SHP77 (cell line): ENCODE measurements at regions not wholly inside any gene's neighbourhood (a gene's known extent, or its start where the extent isn't known, plus 50 kb on each side); places are given as distances from the start of the nearest gene placed in this dataset.

Experiments
- DNase-seq, 2 experiments: peaks; one replicate each; lab custom pipeline; 2025; lab: John Stamatoyannopoulos, UW

GRCh38 chr11:45473341-45473895 is 187.3 kb upstream of the SYT13 start:
- peak; percentile 42 to 50 for DNase-seq

GRCh38 chr11:45472716-45473317 is 186.7 kb upstream of the SYT13 start:
- DNase-seq: no peak

GRCh38 chr11:45471266-45471665 is 185.1 kb upstream of the SYT13 start:
- DNase-seq: no peak

- DNase-seq: no peak
Measured at GRCh38 chr11:45470794-45471167, 184.6 kb upstream of the SYT13 start.

- DNase-seq: no peak
Measured at GRCh38 chr11:45470151-45470793, 184.1 kb upstream of the SYT13 start.

- DNase-seq: no peak
Measured at GRCh38 chr11:45468267-45468856, 182.2 kb upstream of the SYT13 start.

GRCh38 chr11:45463541-45463940 is 177.4 kb upstream of the SYT13 start:
- DNase-seq: no peak

GRCh38 chr11:45461514-45461913 is 175.4 kb upstream of the SYT13 start:
- DNase-seq: no peak

GRCh38 chr11:45459491-45459890 is 173.3 kb upstream of the SYT13 start:
- no peak for DNase-seq

GRCh38 chr11:45458269-45458668 is 172.1 kb upstream of the SYT13 start:
- DNase-seq: no peak

- DNase-seq: no peak
Measured at GRCh38 chr11:45457649-45458048, 171.5 kb upstream of the SYT13 start.

GRCh38 chr11:45456686-45457085 is 170.5 kb upstream of the SYT13 start:
- DNase-seq: no peak

GRCh38 chr11:45455536-45455935 is 169.4 kb upstream of the SYT13 start:
- no peak for DNase-seq

GRCh38 chr11:45454917-45455401 is 168.8 kb upstream of the SYT13 start:
- DNase-seq: no peak

GRCh38 chr11:45453721-45454120 is 167.6 kb upstream of the SYT13 start:
- no peak for DNase-seq

GRCh38 chr11:45451766-45452440 is 165.8 kb upstream of the SYT13 start:
- no peak for DNase-seq

- no peak for DNase-seq
Measured at GRCh38 chr11:45450189-45450588, 164.0 kb upstream of the SYT13 start.

GRCh38 chr11:45449036-45449601 is 163.0 kb upstream of the SYT13 start:
- no peak for DNase-seq

- DNase-seq: no peak
Measured at GRCh38 chr11:45448561-45448960, 162.4 kb upstream of the SYT13 start.

GRCh38 chr11:45446998-45447397 is 160.9 kb upstream of the SYT13 start:
- DNase-seq: no peak

- no peak for DNase-seq
Measured at GRCh38 chr11:45446434-45446833, 160.3 kb upstream of the SYT13 start.

GRCh38 chr11:45444796-45445195 is 158.7 kb upstream of the SYT13 start:
- DNase-seq: no peak
